Chondrocyte (in vitro differentiated cells): ENCODE measurements at regions not wholly inside any gene's neighbourhood (a gene's known extent, or its start where the extent isn't known, plus 50 kb on each side); places are given as distances from the start of the nearest gene placed in this dataset.

Experiments
- DNase-seq: peaks from one replicate; pipeline ENCODE4 v3.0.0; 2021; ENCODE audit warnings: mixed read lengths, low spot score
- H3K27ac Mint-ChIP-seq: one replicate; pipeline ENCODE4 v1.8.0; 2021; ENCODE audit warnings: mild to moderate bottlenecking, moderate library complexity, mixed read lengths; ENCODE audit not compliant: unreplicated experiment
- H3K27me3 Mint-ChIP-seq: 2 replicates; pipeline ENCODE4 v1.8.0; 2021; ENCODE audit warnings: low read depth, mixed read lengths
- H3K36me3 Mint-ChIP-seq: 2 replicates; pipeline ENCODE4 v1.8.0; 2021; ENCODE audit warnings: low read depth, mixed read lengths
- H3K4me1 Mint-ChIP-seq: 2 replicates; pipeline ENCODE4 v1.8.0; 2021; ENCODE audit warnings: low read depth, mild to moderate bottlenecking, mixed read lengths
- H3K4me3 Mint-ChIP-seq: one replicate; pipeline ENCODE4 v1.8.0; 2021; ENCODE audit warnings: mild to moderate bottlenecking, moderate library complexity, mixed read lengths; ENCODE audit not compliant: unreplicated experiment
- H3K9me3 Mint-ChIP-seq: 2 replicates; pipeline ENCODE4 v1.8.0; 2021; ENCODE audit warnings: low read depth, mixed read lengths
- CTCF ChIP-seq: fragments of 200-600 bp; sonication (generic); IDR thresholded peaks from 2 replicates; pipeline ENCODE4 v1.5.0; 2021; ENCODE audit warnings: antibody characterized with exemption, mild to moderate bottlenecking, moderate library complexity

GRCh38 chr2:47256416-47257087 lies 80.2 kb upstream of the CALM2 start:
- no peaks in the 10 kb centered on the region for H3K27me3 Mint-ChIP-seq
- no peak for DNase-seq
- H3K36me3 Mint-ChIP-seq, result no peaks in the 10 kb centered on the region
- peaks cover 6% of the 10 kb centered on the region for H3K4me1 Mint-ChIP-seq
- TF ChIP-seq CTCF, result no peak
- H3K9me3 Mint-ChIP-seq, result no peaks in the 10 kb centered on the region
- H3K27ac Mint-ChIP-seq, result no peak overlapping the region
- no peak overlapping the region for H3K4me3 Mint-ChIP-seq

GRCh38 chr2:47255794-47256193 lies 79.5 kb upstream of the CALM2 start:
- no peak overlapping the region for H3K27ac Mint-ChIP-seq
- DNase-seq, result no peak
- H3K36me3 Mint-ChIP-seq, result no peaks in the 10 kb centered on the region
- H3K27me3 Mint-ChIP-seq, result no peaks in the 10 kb centered on the region
- no peak overlapping the region for H3K4me3 Mint-ChIP-seq
- peaks cover 9% of the 10 kb centered on the region for H3K4me1 Mint-ChIP-seq
- no peaks in the 10 kb centered on the region for H3K9me3 Mint-ChIP-seq
- no peak for TF ChIP-seq CTCF

GRCh38 chr2:47254464-47254863 lies 78.2 kb upstream of the CALM2 start:
- no peak for DNase-seq
- TF ChIP-seq CTCF, result no peak
- Mint-ChIP-seq H3K27me3 (no peaks in the 10 kb centered on the region), H3K9me3 (no peaks in the 10 kb centered on the region), H3K36me3 (no peaks in the 10 kb centered on the region), H3K4me1 (peaks cover 16% of the 10 kb centered on the region), H3K27ac (no peak overlapping the region), H3K4me3 (no peak overlapping the region)

- Mint-ChIP-seq H3K27me3 (no peaks in the 10 kb centered on the region), H3K36me3 (no peaks in the 10 kb centered on the region), H3K9me3 (no peaks in the 10 kb centered on the region), H3K27ac (no peak overlapping the region), H3K4me3 (no peak overlapping the region), H3K4me1 (peaks cover 23% of the 10 kb centered on the region)
- no peak for TF ChIP-seq CTCF
- DNase-seq, result no peak
Measured at GRCh38 chr2:47253447-47253846, 77.1 kb upstream of the CALM2 start.

GRCh38 chr2:47251404-47251675 lies 75.0 kb upstream of the CALM2 start:
- TF ChIP-seq CTCF, result no peak
- Mint-ChIP-seq H3K27me3 (no peaks in the 10 kb centered on the region), H3K36me3 (no peaks in the 10 kb centered on the region), H3K4me3 (no peak overlapping the region), H3K4me1 (peaks cover 21% of the 10 kb centered on the region), H3K27ac (no peak overlapping the region), H3K9me3 (no peaks in the 10 kb centered on the region)
- no peak for DNase-seq
